NCI-H1417 treated with DMSO at 0.1 percent for 48 hours (cell line): ENCODE measurements at regions not wholly inside any gene's neighbourhood (a gene's known extent, or its start where the extent isn't known, plus 50 kb on each side); places are given as distances from the start of the nearest gene placed in this dataset.
"Not testable (repeated sequence)": the region's sequence is repeated elsewhere in the genome, so short reads cannot be mapped to it uniquely, and the experiment has no call there.

Source experiments
- DNase-seq: peaks from one replicate; lab custom pipeline; 2025; lab: John Stamatoyannopoulos, UW

DNA sequence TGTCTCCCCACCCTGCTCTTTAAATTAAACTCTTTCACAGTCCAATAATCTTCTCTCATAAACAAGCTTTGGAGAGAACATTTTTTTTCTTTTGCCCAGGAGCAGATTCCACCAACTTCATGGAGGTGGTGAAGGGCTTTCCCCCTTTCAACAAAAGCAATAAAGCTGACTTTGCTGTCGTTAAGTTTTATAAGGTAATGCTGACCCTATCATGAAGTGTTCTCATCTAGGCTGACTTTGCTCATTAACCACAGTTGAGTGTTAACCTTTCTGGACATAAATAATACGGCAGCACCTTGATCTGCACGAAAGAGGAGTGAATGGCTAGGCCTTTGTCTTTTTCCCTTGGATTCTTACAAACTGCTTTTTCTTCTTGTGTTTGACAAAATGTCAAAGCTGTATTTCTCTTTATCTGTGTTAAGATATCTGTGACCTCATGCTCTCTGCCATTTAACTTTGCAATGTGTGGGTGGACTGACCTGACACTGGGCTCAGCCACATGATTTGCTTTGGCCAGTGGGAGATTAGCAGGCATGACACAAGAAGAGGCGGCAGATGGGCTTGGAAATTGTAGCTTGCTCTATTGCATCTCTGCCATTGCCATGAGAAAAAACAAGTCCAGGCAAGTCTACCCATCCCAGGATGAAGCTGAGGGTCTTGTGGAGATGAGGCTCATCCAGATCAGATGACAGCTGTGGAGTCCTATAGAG lies 470.9 kb upstream of the CCDC196 start:
- no peak for DNase-seq

DNA sequence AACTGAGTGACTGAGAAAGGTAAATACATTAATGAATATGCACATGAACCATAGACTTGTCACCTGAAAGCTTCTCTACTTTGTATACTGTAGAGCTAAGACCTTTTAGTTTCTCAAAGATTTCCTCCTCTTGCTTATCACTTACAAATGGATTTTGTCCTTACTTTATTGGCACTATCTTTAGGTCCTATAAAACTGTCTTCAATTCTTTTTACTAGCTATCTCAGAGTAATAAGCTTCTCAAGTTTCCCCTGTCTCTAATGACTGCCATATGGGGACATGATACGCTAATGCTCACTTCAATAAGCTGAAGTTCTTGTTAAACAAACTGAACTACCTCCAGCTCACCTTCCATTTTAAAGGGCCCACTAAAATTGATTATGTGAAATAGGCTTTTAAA lies 468.2 kb upstream of the CCDC196 start:
- no peak for DNase-seq

- no peak for DNase-seq
Measured at GRCh38 chr14:66022526-66022925, 463.6 kb upstream of the CCDC196 start.

- no peak for DNase-seq
Measured at GRCh38 chr14:66025779-66026178, 460.4 kb upstream of the CCDC196 start.

DNA sequence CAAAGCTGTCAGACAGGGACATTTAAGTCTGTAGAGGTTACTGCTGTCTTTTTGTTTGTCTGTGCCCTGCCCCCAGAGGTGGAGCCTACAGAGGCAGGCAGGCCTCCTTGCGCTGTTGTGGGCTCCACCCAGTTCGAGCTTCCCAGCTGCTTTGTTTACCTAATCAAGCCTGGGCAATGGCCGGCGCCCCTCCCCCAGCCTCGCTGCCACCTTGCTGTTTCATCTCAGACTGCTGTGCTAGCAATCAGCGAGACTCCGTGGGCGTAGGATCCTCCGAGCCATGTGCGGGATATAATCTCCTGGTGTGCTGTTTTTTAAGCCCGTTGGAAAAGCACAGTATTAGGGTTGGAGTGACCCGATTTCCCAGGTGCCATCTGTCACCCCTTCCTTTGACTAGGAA lies 454.2 kb upstream of the CCDC196 start:
- not testable (repeated sequence) for DNase-seq

DNA sequence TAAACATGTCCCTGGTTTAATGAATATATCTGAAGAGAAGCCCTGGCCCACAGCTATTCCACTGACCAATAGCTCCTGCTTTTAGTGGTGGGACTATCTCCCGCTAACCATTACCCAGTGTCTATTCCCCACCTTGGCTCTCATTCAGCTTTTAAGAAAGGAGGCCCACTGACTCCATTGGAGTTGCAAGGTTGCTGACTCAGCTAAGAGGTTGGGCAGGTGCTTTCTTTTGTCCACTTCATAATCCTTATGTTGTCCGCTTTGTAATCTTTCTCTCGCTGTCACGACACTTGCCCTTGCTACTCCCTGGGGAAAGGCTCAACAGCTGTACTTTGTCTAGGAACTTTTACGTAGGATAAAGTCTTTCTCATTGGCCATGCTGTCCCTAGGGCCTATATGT lies 453.4 kb upstream of the CCDC196 start:
- no peak for DNase-seq

- no peak for DNase-seq
Measured at GRCh38 chr14:66036547-66036946, 449.6 kb upstream of the CCDC196 start.

DNA sequence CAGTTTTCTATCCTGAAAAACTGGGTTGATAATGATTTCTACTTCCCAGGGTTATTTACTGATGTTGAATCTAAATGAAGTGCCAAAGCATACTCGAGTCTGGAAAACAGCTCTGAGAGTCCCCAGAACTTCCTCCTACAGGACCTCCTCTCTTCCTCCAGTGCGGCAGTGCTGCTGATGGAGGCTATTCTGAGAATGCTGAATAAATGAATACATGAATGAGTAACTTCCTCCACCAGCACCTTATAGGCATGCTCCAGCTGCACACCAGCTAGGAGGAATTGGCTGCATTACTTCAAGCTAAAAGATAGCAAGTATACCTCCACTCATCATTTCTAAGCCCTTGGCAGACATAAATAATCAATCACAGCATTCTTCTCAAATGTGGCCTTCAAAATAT lies 448.8 kb upstream of the CCDC196 start:
- DNase-seq = no peak

GRCh38 chr14:66038212-66038611 lies 448.0 kb upstream of the CCDC196 start:
- DNase-seq = no peak

DNA sequence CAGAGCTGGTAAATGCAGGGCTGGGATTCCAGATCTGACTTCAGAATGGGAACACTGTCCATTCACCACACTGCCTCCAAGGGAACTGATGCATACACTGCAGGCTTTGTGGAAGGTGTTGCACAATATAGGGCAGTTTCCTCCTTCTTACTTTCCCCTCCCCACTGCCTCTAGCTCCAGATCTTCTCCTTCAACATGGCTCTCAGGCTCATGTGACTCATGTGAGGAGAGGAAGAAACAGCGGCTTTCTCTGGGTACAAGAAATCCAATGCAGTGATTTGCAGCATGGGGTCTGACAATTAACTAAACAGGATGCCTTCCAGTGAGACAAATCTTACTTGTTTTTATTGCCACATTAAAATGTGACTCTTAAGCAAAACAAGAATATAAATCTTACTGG lies 447.6 kb upstream of the CCDC196 start:
- no peak for DNase-seq

DNA sequence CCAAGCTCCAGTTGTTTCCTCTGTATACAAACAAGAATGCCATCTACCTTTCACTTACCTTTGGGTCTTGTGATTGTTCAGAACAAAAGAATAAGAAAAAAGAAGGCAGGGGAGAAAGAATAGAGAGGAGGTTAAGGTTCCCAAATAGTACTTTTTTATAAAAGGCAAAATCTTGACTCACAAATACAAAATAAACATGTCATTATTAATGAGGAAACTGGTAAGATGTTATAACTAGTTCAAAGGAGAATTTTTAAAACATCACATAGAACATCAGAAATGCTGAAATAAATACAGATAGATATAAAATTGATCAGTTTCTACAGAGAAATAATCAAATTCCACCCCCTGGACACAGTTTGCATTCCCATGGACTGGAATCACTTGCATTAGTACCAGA lies 446.7 kb upstream of the CCDC196 start:
- DNase-seq = no peak

DNA sequence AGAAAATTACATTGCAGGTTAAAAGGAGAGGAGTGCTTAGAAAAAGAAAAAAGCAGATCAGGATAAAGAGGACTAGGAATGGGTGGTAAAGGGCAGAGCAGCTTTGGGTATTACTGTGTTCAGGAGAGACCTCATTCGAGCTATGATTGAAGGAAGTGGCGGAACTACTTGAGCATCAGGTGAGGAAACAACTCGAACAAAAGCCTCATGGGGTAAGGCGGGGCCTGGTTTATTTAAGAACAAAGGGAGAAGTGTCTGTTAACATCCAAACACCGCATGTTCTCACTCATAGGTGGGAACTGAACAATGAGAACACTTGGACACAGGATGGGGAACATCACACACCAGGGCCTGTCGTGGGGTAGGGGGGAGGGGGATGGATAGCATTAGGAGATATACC lies 444.6 kb upstream of the CCDC196 start:
- no peak for DNase-seq

DNA sequence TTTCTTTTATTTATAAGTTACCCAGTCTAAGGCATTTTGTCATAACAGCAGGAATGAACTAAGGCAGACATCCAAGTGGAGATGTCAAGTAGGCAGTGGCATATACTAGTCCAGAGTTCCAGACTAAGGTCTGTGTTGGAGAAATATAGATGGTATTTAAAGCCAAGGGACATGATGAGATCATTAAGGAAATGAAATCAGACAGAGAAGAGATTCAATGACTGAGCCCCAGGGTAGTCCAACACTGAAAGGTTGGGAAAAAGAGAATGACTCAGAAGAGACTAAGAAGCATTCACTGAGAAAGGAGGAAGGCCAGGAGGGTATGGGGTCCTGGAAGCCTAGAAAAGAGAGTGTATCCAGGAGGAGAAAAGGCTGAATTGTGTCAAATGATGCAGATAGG lies 442.2 kb upstream of the CCDC196 start:
- DNase-seq = no peak

GRCh38 chr14:66045572-66046021 lies 440.6 kb upstream of the CCDC196 start:
- DNase-seq = no peak

DNA sequence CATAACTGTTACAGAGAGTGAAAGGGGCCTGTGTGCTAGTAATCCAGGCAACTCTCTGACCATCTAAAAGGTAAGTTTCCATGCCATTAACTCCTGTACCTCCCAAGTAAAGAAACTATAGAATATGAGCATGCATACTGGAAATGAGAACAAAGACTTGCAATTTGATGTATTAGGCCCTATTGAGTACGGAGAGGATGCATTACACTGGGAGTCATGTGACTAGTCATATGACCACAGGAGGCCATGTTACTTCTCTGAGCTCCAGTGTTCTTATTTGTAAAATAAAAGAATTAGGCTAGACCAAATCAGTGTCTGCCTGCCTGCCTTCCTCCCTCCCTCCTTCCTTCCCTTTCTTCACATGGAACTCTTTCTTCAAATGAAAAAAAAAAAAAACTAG lies 440.1 kb upstream of the CCDC196 start:
- no peak for DNase-seq

- no peak for DNase-seq
Measured at GRCh38 chr14:66046591-66046990, 439.6 kb upstream of the CCDC196 start.

- DNase-seq = no peak
Measured at GRCh38 chr14:66056268-66056907, 429.8 kb upstream of the CCDC196 start.

GRCh38 chr14:66056926-66057552 lies 429.1 kb upstream of the CCDC196 start:
- DNase-seq = no peak

DNA sequence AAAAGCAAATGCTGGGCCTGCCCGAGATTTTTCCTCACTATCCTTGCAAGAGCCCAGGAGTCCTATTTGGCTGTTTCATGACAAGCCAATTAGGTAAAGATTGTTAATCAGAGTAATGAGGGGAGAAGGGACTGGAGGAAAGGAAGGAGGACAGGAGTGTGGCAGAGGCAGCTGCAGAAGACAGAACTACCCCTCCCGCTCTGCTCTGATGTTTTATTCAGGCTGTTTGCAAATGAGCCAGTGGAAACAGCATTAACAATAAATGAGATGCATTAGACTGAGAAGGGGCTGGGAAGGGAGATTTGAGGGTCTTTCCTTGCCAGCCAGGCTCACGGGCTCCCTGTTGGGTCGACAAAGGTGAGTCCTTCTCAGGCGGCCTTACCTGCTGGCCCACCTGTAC lies 421.0 kb upstream of the CCDC196 start:
- no peak for DNase-seq

- no peak for DNase-seq
Measured at GRCh38 chr14:66066981-66067776, 419.0 kb upstream of the CCDC196 start.

DNA sequence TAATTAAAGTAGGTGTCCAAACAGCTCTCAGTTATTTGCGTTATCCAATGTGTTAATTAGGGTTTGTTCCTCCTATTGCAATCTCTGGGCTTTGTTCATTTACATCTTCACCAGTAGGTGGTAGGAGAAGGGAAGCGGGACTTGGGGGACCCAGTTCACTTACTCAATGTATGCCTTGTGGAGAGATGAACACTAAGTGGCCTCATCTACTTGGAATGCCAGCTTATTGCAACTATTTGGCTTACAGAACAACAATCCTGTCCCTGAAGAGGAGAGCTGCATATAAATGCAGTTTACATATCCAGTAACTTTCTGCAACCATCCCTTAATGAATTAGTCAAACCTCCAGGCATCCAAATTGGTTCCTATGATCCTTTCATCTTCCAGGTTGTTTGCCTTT lies 417.1 kb upstream of the CCDC196 start:
- DNase-seq = no peak

GRCh38 chr14:66069830-66070541 lies 416.2 kb upstream of the CCDC196 start:
- DNase-seq = no peak
